SK-N-MC (cell line): ENCODE measurements at regions not wholly inside any gene's neighbourhood (a gene's known extent, or its start where the extent isn't known, plus 50 kb on each side); places are given as distances from the start of the nearest gene placed in this dataset.
"Not testable (repeated sequence)": the region's sequence is repeated elsewhere in the genome, so short reads cannot be mapped to it uniquely, and the experiment has no call there.

Experiments used
- EZH2 ChIP-seq: fragments of 200-600 bp; sonication (generic); IDR thresholded peaks from one replicate; pipeline ENCODE4 v1.6.1; 2017; ENCODE audit warnings: antibody characterized with exemption
- FOXP2 ChIP-seq: optimal IDR thresholded peaks from 2 replicates; pipeline ENCODE3; 2011; ENCODE audit warnings: mild to moderate bottlenecking, moderate library complexity; ENCODE audit not compliant: insufficient read depth; ENCODE audit errors: extremely low read length, control extremely low read depth
- POLR2AphosphoS5 ChIP-seq: IDR thresholded peaks from 2 replicates; pipeline ENCODE4 v1.6.1; 2012; ENCODE audit warnings: mild to moderate bottlenecking, low read depth, low read length, borderline replicate concordance

DNA sequence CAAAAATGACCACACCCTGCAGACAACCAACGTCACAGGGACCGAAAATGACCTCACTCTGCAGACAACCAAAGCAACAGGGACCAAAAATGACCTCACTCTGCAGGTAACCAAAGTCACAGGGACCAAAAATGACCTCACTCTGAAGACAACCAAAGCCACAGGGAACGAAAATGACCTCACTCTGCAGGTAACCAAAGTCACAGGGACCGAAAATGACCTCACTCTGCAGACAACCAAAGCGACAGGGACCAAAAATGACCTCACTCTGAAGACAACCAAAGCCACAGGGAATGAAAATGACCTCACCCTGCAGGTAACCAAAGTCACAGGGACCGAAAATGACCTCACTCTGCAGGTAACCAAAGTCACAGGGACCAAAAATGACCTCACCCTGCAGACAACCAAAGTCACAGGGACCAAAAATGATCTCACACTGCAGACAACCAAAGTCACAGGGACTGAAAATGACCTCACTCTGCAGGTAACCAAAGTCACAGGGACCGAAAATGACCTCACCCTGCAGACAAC, 142.4 kb upstream of the THBS2 start:
- TF ChIP-seq EZH2, POLR2AphosphoS5, FOXP2: not testable (repeated sequence)
